T-cell (primary cell): ENCODE measurements at regions not wholly inside any gene's neighbourhood (a gene's known extent, or its start where the extent isn't known, plus 50 kb on each side); places are given as distances from the start of the nearest gene placed in this dataset.
"Not testable (repeated sequence)": the region's sequence is repeated elsewhere in the genome, so short reads cannot be mapped to it uniquely, and the experiment has no call there.

Experiments used
- ATAC-seq, 4 experiments: fragments of 200-7000 bp in 3 of 4; fragments of 150-1000 bp in 1 of 4; cut with Tn5 transposase; replicated peaks in 1 of 4; 1 replicate in 3 of 4; 2 replicates in 1 of 4; pipeline ENCODE4 v1.10.0; 2021; ENCODE audit warnings: moderate library complexity in 3 of 4, mild to moderate bottlenecking in 2 of 4, moderate number of reproducible peaks in 1 of 4
- CTCF ChIA-PET, 2 donors: fragments of 300-600 bp; sonication (Branson Sonifier 250); formaldehyde crosslinking; loops; one replicate each; lab custom pipeline; 2022; ENCODE audit warnings: antibody characterized with exemption in 2 of 2; lab: Charles Lee
- POLR2A ChIA-PET, 2 donors: fragments of 300-600 bp; sonication (Branson Sonifier 250); formaldehyde crosslinking; loops; one replicate each; lab custom pipeline; 2022; ENCODE audit warnings: antibody characterized with exemption in 2 of 2; lab: Charles Lee
- DNase-seq, 35 experiments: peaks; one replicate each; pipeline versions ENCODE4 v3.0.0 to v3.0.0-alpha.2; 2013 to 2023
- H3K27ac ChIP-seq: one replicate; pipeline ENCODE4 v1.5.1; 2013; ENCODE audit warnings: low read length
- H3K27me3 ChIP-seq, 2 experiments: replicated peaks in 1 of 2; 1 replicate in 1 of 2; 2 replicates in 1 of 2; pipeline versions ENCODE4 v1.6.1 to v1.7.0; 2013; ENCODE audit warnings: low read length in 1 of 2, mixed read lengths in 1 of 2; ENCODE audit not compliant: control insufficient read depth in 2 of 2, insufficient read depth in 2 of 2; ENCODE audit errors: extremely low read depth in 1 of 2
- H3K36me3 ChIP-seq, 2 donors: 1 replicate in 1 of 2; 2 replicates in 1 of 2; pipeline versions ENCODE4 v1.6.1 to v1.7.0; 2013; ENCODE audit warnings: low read length in 1 of 2; ENCODE audit not compliant: control insufficient read depth in 2 of 2, insufficient read depth in 1 of 2; ENCODE audit errors: extremely low read depth in 1 of 2
- H3K4me1 ChIP-seq, 2 experiments: 1 replicate in 1 of 2; 2 replicates in 1 of 2; pipeline versions ENCODE4 v1.6.1 to v1.7.0; 2013; ENCODE audit warnings: low read length in 2 of 2, mixed read lengths in 1 of 2; ENCODE audit not compliant: insufficient read depth in 2 of 2, control insufficient read depth in 1 of 2; ENCODE audit errors: extremely low read depth in 1 of 2
- H3K4me3 ChIP-seq, 2 donors: 1 replicate in 1 of 2; 2 replicates in 1 of 2; pipeline versions ENCODE4 v1.5.1 to v1.7.0; 2013; ENCODE audit warnings: mild to moderate bottlenecking in 2 of 2, low read length in 1 of 2, moderate library complexity in 1 of 2; ENCODE audit not compliant: control insufficient read depth in 1 of 2; ENCODE audit errors: extremely low read depth in 1 of 2
- H3K9me3 ChIP-seq: 2 replicates; pipeline ENCODE4 v1.7.0; 2013
- H3K27ac Mint-ChIP-seq, 2 donors: one replicate each; pipeline ENCODE4 v1.8.0; 2020 to 2021; ENCODE audit warnings: mild to moderate bottlenecking in 2 of 2, mixed read lengths in 2 of 2
- H3K27me3 Mint-ChIP-seq, 2 donors: one replicate each; pipeline ENCODE4 v1.8.0; 2021 to 2022; ENCODE audit warnings: mixed read lengths in 2 of 2
- H3K36me3 Mint-ChIP-seq: one replicate; pipeline ENCODE4 v1.8.0; 2021; ENCODE audit warnings: mixed read lengths
- H3K4me1 Mint-ChIP-seq, 3 donors: one replicate each; pipeline ENCODE4 v1.8.0; 2020 to 2022; ENCODE audit warnings: mixed read lengths in 3 of 3, mild to moderate bottlenecking in 1 of 3
- H3K4me3 Mint-ChIP-seq, 3 donors: one replicate each; pipeline ENCODE4 v1.8.0; 2020 to 2022; ENCODE audit warnings: mild to moderate bottlenecking in 3 of 3, mixed read lengths in 3 of 3, moderate library complexity in 3 of 3
- H3K9me3 Mint-ChIP-seq, 3 donors: one replicate each; pipeline ENCODE4 v1.8.0; 2020 to 2022; ENCODE audit warnings: mixed read lengths in 3 of 3
- WGBS: methylation state at CpG from one replicate; pipeline ENCODE4 v1.1.5; 2013; ENCODE audit warnings: missing lambda C conversion rate; ENCODE audit not compliant: insufficient coverage; 5-methylcytosine and 5-hydroxymethylcytosine counted together

GRCh38 chr6:67790569-67790968 lies 844.5 kb upstream of the ADGRB3 start:
- no CpG with 5 or more reads among the region's 1 CpG for WGBS
- no peak for DNase-seq
- ChIA-PET POLR2A (no interaction called here), CTCF (no interaction called here)
- no peaks in the 10 kb centered on the region for H3K27me3 ChIP-seq
- H3K4me1 ChIP-seq, result no peaks in the 10 kb centered on the region
- no peak for ATAC-seq
- H3K9me3 ChIP-seq, result peaks cover under 1% of the 10 kb centered on the region
- H3K27ac ChIP-seq, result no peak overlapping the region
- no peaks in the 10 kb centered on the region for H3K36me3 Mint-ChIP-seq
- H3K9me3 Mint-ChIP-seq, result peaks cover 0 to 8% (median 7%) of the 10 kb centered on the region in 3 donors
- H3K27me3 Mint-ChIP-seq, result no peaks in the 10 kb centered on the region
- H3K27ac Mint-ChIP-seq, result no peak overlapping the region
- H3K4me1 Mint-ChIP-seq, result no peaks in the 10 kb centered on the region
- H3K36me3 ChIP-seq, result no peaks in the 10 kb centered on the region
- no peak overlapping the region for H3K4me3 Mint-ChIP-seq
- no peak overlapping the region for H3K4me3 ChIP-seq

- H3K27ac Mint-ChIP-seq, H3K4me1 ChIP-seq, DNase-seq, POLR2A ChIA-PET, H3K4me3 ChIP-seq, H3K9me3 ChIP-seq, H3K4me3 Mint-ChIP-seq, CTCF ChIA-PET, H3K27me3 Mint-ChIP-seq, H3K27me3 ChIP-seq, H3K27ac ChIP-seq, ATAC-seq, H3K36me3 ChIP-seq, H3K4me1 Mint-ChIP-seq, H3K36me3 Mint-ChIP-seq, H3K9me3 Mint-ChIP-seq: not testable (repeated sequence)
- WGBS, result no CpG with 5 or more reads among the region's 1 CpG
Measured at GRCh38 chr6:67787119-67787518, 848.0 kb upstream of the ADGRB3 start.

- H3K4me3 ChIP-seq, result no peak overlapping the region
- ChIA-PET CTCF (no interaction called here), POLR2A (interaction anchor here in 1 of 2 donors (0.7 kb wide), 1 partner anchor 22 kb away, joined by 3 read pairs; no protein-coding TSS in a partner anchor)
- Mint-ChIP-seq H3K27ac (no peak overlapping the region), H3K27me3 (no peaks in the 10 kb centered on the region), H3K4me3 (no peak overlapping the region), H3K4me1 (no peaks in the 10 kb centered on the region), H3K9me3 (peaks cover 3 to 6% (median 3%) of the 10 kb centered on the region in 3 donors), H3K36me3 (no peaks in the 10 kb centered on the region)
- H3K9me3 ChIP-seq, result peaks cover 5% of the 10 kb centered on the region
- no CpG with 5 or more reads among the region's 3 CpGs for WGBS
- DNase-seq (no peak), ATAC-seq (no peak)
- no peaks in the 10 kb centered on the region for H3K27me3 ChIP-seq
- H3K27ac ChIP-seq, result no peak overlapping the region
- H3K36me3 ChIP-seq, result no peaks in the 10 kb centered on the region
- H3K4me1 ChIP-seq, result no peaks in the 10 kb centered on the region
Measured at GRCh38 chr6:67779876-67780275, 855.2 kb upstream of the ADGRB3 start.

- ChIA-PET CTCF (no interaction called here), POLR2A (no interaction called here)
- no peaks in the 10 kb centered on the region for H3K4me1 Mint-ChIP-seq
- WGBS, result no CpG with 5 or more reads among the region's 1 CpG
- no peak for ATAC-seq
- no peaks in the 10 kb centered on the region for H3K27me3 Mint-ChIP-seq
- DNase-seq, result no peak
- no peak overlapping the region for H3K27ac ChIP-seq
- no peak overlapping the region for H3K4me3 ChIP-seq
- H3K27ac Mint-ChIP-seq, result no peak overlapping the region
- no peak overlapping the region for H3K4me3 Mint-ChIP-seq
- no peaks in the 10 kb centered on the region for H3K4me1 ChIP-seq
- peaks cover 2% of the 10 kb centered on the region for H3K9me3 ChIP-seq
- H3K9me3 Mint-ChIP-seq, result peaks cover 4 to 9% (median 8%) of the 10 kb centered on the region in 3 donors
- no peaks in the 10 kb centered on the region for H3K27me3 ChIP-seq
- no peaks in the 10 kb centered on the region for H3K36me3 Mint-ChIP-seq
- H3K36me3 ChIP-seq, result no peaks in the 10 kb centered on the region
Measured at GRCh38 chr6:67775333-67775732, 859.7 kb upstream of the ADGRB3 start.

- Histone ChIP-seq H3K36me3 (no peaks in the 10 kb centered on the region), H3K27me3 (no peaks in the 10 kb centered on the region), H3K4me3 (no peak overlapping the region), H3K27ac (no peak overlapping the region), H3K9me3 (peaks cover 2% of the 10 kb centered on the region), H3K4me1 (no peaks in the 10 kb centered on the region)
- CTCF ChIA-PET, result no interaction called here
- no peaks in the 10 kb centered on the region for H3K4me1 Mint-ChIP-seq
- no peaks in the 10 kb centered on the region for H3K36me3 Mint-ChIP-seq
- H3K4me3 Mint-ChIP-seq, result no peak overlapping the region
- no peak for DNase-seq
- no peak for ATAC-seq
- H3K27me3 Mint-ChIP-seq, result no peaks in the 10 kb centered on the region
- H3K27ac Mint-ChIP-seq, result no peak overlapping the region
- peaks cover 12 to 34% (median 21%) of the 10 kb centered on the region in 3 donors for H3K9me3 Mint-ChIP-seq
- POLR2A ChIA-PET, result no interaction called here
Measured at GRCh38 chr6:67768972-67769371, 866.1 kb upstream of the ADGRB3 start.

- WGBS, result no CpG with 5 or more reads among the region's 4 CpGs
- H3K36me3 ChIP-seq, H3K27ac ChIP-seq, H3K4me1 ChIP-seq, DNase-seq, H3K36me3 Mint-ChIP-seq, H3K4me3 Mint-ChIP-seq, H3K4me3 ChIP-seq, H3K9me3 ChIP-seq, H3K27me3 Mint-ChIP-seq, H3K4me1 Mint-ChIP-seq, H3K27me3 ChIP-seq, POLR2A ChIA-PET, H3K27ac Mint-ChIP-seq, CTCF ChIA-PET, ATAC-seq: not testable (repeated sequence)
- peaks cover 12 to 34% (median 17%) of the 10 kb centered on the region in 3 donors for H3K9me3 Mint-ChIP-seq
Measured at GRCh38 chr6:67767046-67767822, 867.8 kb upstream of the ADGRB3 start.
